ENCODE measurements at regions not wholly inside any gene's neighbourhood (a gene's known extent, or its start where the extent isn't known, plus 50 kb on each side); places are given as distances from the start of the nearest gene placed in this dataset.

- no peak for DNase-seq
These were observed 233.2 kb upstream of the TCF4 start for GRCh38 chr18:55821219-55821618.

GRCh38 chr18:55819448-55819847 lies 231.5 kb upstream of the TCF4 start:
- DNase-seq, result no peak

GRCh38 chr18:55818284-55818683 lies 230.3 kb upstream of the TCF4 start:
- no peak for DNase-seq

- DNase-seq, result no peak
These were observed 223.9 kb upstream of the TCF4 start for GRCh38 chr18:55811925-55812324.

GRCh38 chr18:55805666-55806065 lies 217.7 kb upstream of the TCF4 start:
- DNase-seq, result no peak

- no peak for DNase-seq
These were observed 207.2 kb upstream of the TCF4 start for GRCh38 chr18:55795101-55795669.

- no peak for DNase-seq
These were observed 206.5 kb upstream of the TCF4 start for GRCh38 chr18:55794288-55795052.

GRCh38 chr18:55790296-55790695 lies 202.3 kb upstream of the TCF4 start:
- DNase-seq, result no peak

- no peak for DNase-seq
These were observed 199.6 kb upstream of the TCF4 start for GRCh38 chr18:55787536-55788073.

- DNase-seq, result no peak
These were observed 198.8 kb upstream of the TCF4 start for GRCh38 chr18:55786651-55787272.

GRCh38 chr18:55783921-55784320 lies 195.9 kb upstream of the TCF4 start:
- no peak for DNase-seq

GRCh38 chr18:55781481-55781957 lies 193.5 kb upstream of the TCF4 start:
- DNase-seq, result peak; percentile 81

GRCh38 chr18:55780586-55781071 lies 192.6 kb upstream of the TCF4 start:
- peak; percentile 48 for DNase-seq

- peak; percentile 48 for DNase-seq
These were observed 191.9 kb upstream of the TCF4 start for GRCh38 chr18:55779691-55780585.

GRCh38 chr18:55778788-55779690 lies 191.0 kb upstream of the TCF4 start:
- peak; percentile 48 for DNase-seq

GRCh38 chr18:55777666-55778304 lies 189.8 kb upstream of the TCF4 start:
- no peak for DNase-seq

- no peak for DNase-seq
These were observed 188.0 kb upstream of the TCF4 start for GRCh38 chr18:55775972-55776371.

GRCh38 chr18:55774505-55774904 lies 186.5 kb upstream of the TCF4 start:
- DNase-seq, result no peak

GRCh38 chr18:55768255-55768654 lies 180.3 kb upstream of the TCF4 start:
- DNase-seq, result no peak

- no peak for DNase-seq
These were observed 176.4 kb upstream of the TCF4 start for GRCh38 chr18:55764386-55764785.

GRCh38 chr18:55763805-55764204 lies 175.8 kb upstream of the TCF4 start:
- DNase-seq, result no peak

Data from midbrain (tissue), 1 donor.